ENCODE measurements at regions not wholly inside any gene's neighbourhood (a gene's known extent, or its start where the extent isn't known, plus 50 kb on each side); places are given as distances from the start of the nearest gene placed in this dataset.

- H3K4me1 ChIP-seq (ENCODE audit: insufficient read depth, low read length, poor library complexity, severe bottlenecking), result no peaks in the 10 kb centered on the region
- intact Hi-C loops (cut with micrococcal nuclease; ENCODE audit: unreplicated experiment), result no loop called here
- BruUV-seq (replicated peaks), result no TSS peak
- H3K4me3 ChIP-seq (ENCODE audit: low read depth, low read length, poor library complexity, severe bottlenecking), result no peak overlapping the region
- TF ChIP-seq CTCF (conservative IDR thresholded peaks at IDR 0.05; ENCODE audit: low read depth, low read length), result no peak
- no peak for TF ChIP-seq EZH2 (IDR thresholded peaks at IDR 0.05; ENCODE audit: borderline replicate concordance, low read depth, low read length, poor library complexity, severe bottlenecking)
- ChIA-PET CTCF (no interaction called here), POLR2A (ENCODE audit: low non-redundant PET) (no interaction called here)
- H3K9me3 ChIP-seq (ENCODE audit: low read depth, low read length, poor library complexity, severe bottlenecking), result peaks cover 3% of the 10 kb centered on the region
- H3K27me3 ChIP-seq (replicated peaks; ENCODE audit: insufficient read depth, low read depth, low read length, poor library complexity), result peaks cover 11% of the 10 kb centered on the region
- DNase-seq (ENCODE audit: low spot score), result no peak
- no peak overlapping the region for H3K27ac ChIP-seq (ENCODE audit: low read depth, low read length, poor library complexity, severe bottlenecking)
- no peaks in the 10 kb centered on the region for H3K36me3 ChIP-seq (ENCODE audit: insufficient read depth, low read length, poor library complexity, severe bottlenecking)
Measured at GRCh38 chr18:22667616-22668422, 250.1 kb upstream of the CTAGE1 start.

- CTCF ChIA-PET, result no interaction called here
Measured at GRCh38 chr18:22668496-22668895, 250.8 kb upstream of the CTAGE1 start.

DNA sequence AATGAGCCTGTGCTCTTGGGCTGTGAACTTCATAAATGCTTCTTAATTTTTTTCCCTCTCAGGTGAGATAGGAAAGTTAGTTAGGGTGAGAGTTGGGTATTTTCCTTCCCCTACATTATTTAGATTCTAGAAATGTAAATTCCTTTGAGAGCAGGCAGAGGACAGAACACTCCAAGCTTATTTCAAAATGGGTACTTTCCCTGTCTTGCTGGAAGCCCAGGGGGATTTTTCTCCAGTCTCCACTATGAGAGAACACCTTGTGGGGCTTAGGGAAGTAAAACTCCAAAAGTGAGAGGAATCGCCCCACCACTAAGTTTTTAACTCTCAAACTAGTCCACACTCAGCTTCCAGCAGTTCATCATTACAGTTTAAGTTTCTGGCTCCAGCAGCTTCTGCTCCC lies 253.2 kb upstream of the CTAGE1 start:
- DNase-seq (ENCODE audit: low spot score), result no peak
- no peaks in the 10 kb centered on the region for H3K36me3 ChIP-seq (ENCODE audit: insufficient read depth, low read length, poor library complexity, severe bottlenecking)
- POLR2A ChIA-PET (ENCODE audit: low non-redundant PET), result no interaction called here
- H3K4me3 ChIP-seq (ENCODE audit: low read depth, low read length, poor library complexity, severe bottlenecking), result no peak overlapping the region
- CTCF ChIA-PET, result no interaction called here
- TF ChIP-seq CTCF (conservative IDR thresholded peaks at IDR 0.05; ENCODE audit: low read depth, low read length), result no peak
- TF ChIP-seq EZH2 (IDR thresholded peaks at IDR 0.05; ENCODE audit: borderline replicate concordance, low read depth, low read length, poor library complexity, severe bottlenecking), result no peak
- no peaks in the 10 kb centered on the region for H3K4me1 ChIP-seq (ENCODE audit: insufficient read depth, low read length, poor library complexity, severe bottlenecking)
- H3K9me3 ChIP-seq (ENCODE audit: low read depth, low read length, poor library complexity, severe bottlenecking), result no peaks in the 10 kb centered on the region
- peaks cover 18% of the 10 kb centered on the region for H3K27me3 ChIP-seq (replicated peaks; ENCODE audit: insufficient read depth, low read depth, low read length, poor library complexity)
- intact Hi-C loops (cut with micrococcal nuclease; ENCODE audit: unreplicated experiment), result no loop called here
- no TSS peak for BruUV-seq (replicated peaks)
- no peak overlapping the region for H3K27ac ChIP-seq (ENCODE audit: low read depth, low read length, poor library complexity, severe bottlenecking)

More at GRCh38 chr18:22668496-22668895, 250.8 kb upstream of the CTAGE1 start:
- POLR2A ChIA-PET (ENCODE audit: low non-redundant PET), result no interaction called here
- no peaks in the 10 kb centered on the region for H3K4me1 ChIP-seq (ENCODE audit: insufficient read depth, low read length, poor library complexity, severe bottlenecking)
- intact Hi-C loops (cut with micrococcal nuclease; ENCODE audit: unreplicated experiment), result no loop called here
- TF ChIP-seq EZH2 (IDR thresholded peaks at IDR 0.05; ENCODE audit: borderline replicate concordance, low read depth, low read length, poor library complexity, severe bottlenecking) (no peak), CTCF (conservative IDR thresholded peaks at IDR 0.05; ENCODE audit: low read depth, low read length) (no peak)
- peaks cover 3% of the 10 kb centered on the region for H3K9me3 ChIP-seq (ENCODE audit: low read depth, low read length, poor library complexity, severe bottlenecking)
- peaks cover 11% of the 10 kb centered on the region for H3K27me3 ChIP-seq (replicated peaks; ENCODE audit: insufficient read depth, low read depth, low read length, poor library complexity)
- no peaks in the 10 kb centered on the region for H3K36me3 ChIP-seq (ENCODE audit: insufficient read depth, low read length, poor library complexity, severe bottlenecking)
- no TSS peak for BruUV-seq (replicated peaks)
- DNase-seq (ENCODE audit: low spot score), result no peak
- no peak overlapping the region for H3K27ac ChIP-seq (ENCODE audit: low read depth, low read length, poor library complexity, severe bottlenecking)
- H3K4me3 ChIP-seq (ENCODE audit: low read depth, low read length, poor library complexity, severe bottlenecking), result no peak overlapping the region
